ENCODE measurements at regions not wholly inside any gene's neighbourhood (a gene's known extent, or its start where the extent isn't known, plus 50 kb on each side); places are given as distances from the start of the nearest gene placed in this dataset.

DNA sequence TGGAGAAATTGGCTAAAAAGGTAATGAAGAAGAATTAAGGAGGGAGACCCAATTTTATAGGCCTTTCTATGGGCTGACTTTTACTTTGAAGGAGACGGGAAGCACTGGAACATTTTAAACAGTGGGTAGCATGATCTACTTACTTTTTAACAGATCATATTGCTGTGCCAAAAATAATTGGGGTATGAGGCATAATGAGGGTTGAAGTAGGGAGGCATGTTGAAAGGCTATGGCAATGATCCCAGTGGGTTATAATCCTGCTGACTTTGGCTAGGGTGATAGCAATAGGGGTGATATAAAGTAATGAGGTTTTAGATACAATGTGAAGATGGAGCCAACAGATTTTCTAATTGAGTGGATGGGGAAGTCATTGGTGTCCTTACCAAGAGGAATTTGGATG is 73.2 kb downstream of the GPR37 start:
- DNase-seq (ENCODE audit: low spot score) = no peak

DNA sequence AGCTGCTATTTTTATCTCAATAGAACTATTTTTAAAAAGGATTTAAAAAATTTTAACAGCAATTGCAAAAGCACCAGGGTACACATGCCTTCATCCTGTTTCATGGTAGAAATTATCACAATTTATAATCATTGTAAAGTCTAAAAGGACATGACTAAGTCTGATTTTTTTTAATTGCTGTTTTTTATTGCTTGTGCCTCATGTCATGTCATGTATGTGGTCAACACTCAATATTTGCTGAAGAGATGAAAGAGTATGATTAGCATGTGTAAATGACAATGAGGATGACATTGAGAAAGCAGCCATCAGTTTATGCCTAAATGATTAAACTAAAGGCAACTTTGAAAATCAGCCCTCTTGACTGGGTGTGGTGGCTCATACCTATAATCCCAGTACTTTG is 74.8 kb downstream of the GPR37 start:
- DNase-seq (ENCODE audit: low spot score) = no peak

DNA sequence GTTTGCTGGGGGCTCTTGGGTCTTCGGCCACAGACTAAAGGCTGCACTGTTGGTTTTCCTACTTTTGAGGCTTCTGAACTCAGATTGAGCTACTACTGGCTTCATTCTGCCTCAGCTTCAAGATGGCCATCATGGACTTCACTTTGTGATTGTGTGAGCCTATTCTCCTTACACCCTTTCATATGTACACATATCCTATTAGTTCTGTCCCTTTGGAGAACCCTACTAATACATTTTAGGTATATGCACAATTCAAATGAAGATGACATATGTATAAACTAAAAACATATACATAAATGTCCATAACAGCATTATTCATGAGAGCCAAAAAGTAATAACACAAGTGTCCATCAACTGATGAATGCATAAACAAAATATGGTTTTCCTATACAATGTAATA is 75.7 kb downstream of the GPR37 start:
- no peak for DNase-seq (ENCODE audit: low spot score)

DNA sequence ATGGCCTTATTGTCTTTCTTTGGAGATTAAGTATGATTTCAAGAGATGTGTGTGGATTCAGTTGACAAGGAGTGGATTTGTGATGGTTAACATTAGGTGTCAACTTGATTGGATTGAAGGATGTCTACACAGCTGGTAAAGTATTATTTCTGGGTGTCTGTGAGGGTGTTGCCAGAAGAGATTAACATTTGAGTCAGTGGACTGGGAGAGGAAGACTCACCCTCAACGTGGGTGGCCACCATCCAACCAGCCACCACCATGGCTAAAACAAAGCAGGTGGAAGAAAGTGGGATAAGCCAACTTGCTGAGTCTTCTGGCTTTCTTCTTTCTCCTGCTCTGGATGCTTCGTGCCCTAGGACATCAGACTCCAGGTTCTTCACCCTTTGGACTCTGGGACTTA is 76.1 kb downstream of the GPR37 start:
- DNase-seq (ENCODE audit: low spot score) = no peak

DNA sequence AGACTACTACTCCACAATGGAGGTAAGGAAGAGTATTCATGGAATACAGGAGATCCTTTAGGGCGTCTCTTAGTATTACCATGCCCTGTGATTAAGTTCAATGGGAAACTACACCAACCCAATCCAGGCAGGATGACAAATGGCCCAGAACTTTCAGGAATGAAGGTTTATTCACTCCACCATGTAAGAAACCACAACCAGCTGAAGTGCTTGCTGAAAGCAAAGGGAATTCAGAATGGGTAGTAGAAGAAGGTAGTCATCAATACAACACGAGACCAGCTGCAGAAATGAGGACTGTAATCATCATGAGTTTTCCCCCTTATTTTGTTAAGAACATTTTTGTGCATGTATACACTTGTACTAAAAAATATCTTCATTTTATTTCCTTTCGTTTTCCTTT is 76.6 kb downstream of the GPR37 start:
- no peak for DNase-seq (ENCODE audit: low spot score)

DNA sequence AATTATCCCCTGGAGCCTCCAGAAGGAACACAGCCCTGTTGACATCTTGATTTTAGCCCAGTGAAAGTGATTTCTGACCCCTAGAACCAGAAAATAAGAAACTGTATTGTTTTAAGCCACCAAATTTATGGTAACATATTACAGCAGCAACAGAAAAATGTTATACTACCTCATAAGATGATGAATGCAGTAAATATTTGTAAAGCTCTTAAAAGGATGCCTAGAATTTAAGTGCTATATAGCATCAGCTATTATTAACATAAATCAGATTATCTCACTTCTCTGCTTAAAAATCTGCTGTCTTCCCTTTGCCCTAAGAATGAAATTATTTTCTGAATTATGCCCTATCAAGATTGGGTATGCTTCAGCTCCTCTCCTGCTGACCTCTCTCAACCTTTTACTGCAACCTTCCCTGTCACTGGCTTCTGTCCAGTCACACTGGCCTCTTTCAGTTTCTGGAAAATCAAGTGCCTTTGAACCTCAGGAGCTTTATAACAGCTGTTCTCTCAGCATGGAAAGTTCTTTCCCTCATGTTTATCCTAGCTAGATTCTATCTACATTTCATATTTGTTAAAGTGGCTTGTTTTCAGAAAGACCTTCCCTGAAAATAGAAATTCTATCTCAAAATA is 78.9 kb downstream of the GPR37 start:
- DNase-seq (ENCODE audit: low spot score) = no peak

DNA sequence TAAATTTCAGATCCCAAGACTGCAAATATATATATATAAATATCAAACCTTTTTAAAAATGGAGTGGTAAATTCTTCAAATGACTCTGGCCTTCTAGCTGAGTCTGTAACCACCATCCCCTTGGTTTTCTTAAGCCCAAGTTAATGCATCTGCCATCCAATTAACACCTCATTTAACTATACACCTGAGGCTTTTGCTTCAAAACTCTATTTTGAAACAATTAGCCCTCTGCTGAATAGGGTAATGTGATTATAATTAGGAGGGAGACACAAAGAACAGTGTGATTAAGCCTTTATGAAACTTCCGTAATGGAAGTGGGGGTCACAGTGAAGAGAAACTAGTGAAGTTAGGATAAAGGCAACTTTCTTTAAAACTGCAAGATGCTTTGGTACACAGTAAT is 83.6 kb downstream of the GPR37 start:
- no peak for DNase-seq (ENCODE audit: low spot score)

DNA sequence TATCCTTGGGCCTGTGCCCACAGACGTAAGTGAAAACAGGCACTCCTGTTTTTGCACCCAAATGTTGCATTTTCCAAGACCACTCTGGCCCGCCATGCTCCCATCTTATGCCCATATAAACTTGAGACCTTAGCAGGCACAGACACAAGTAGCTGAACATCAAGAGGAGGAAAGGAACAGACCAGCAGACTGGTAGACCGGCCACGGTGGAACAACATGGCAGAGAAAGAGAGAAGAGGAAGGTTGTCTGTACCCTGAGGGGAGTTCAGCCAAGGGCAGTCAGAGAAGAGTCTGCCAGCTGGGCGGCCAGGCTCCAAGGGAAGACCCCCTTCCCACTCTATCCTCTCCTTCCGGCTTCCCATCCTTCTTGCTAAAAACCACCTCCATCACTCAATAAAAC is 85.3 kb downstream of the GPR37 start:
- no peak for DNase-seq (ENCODE audit: low spot score)

DNA sequence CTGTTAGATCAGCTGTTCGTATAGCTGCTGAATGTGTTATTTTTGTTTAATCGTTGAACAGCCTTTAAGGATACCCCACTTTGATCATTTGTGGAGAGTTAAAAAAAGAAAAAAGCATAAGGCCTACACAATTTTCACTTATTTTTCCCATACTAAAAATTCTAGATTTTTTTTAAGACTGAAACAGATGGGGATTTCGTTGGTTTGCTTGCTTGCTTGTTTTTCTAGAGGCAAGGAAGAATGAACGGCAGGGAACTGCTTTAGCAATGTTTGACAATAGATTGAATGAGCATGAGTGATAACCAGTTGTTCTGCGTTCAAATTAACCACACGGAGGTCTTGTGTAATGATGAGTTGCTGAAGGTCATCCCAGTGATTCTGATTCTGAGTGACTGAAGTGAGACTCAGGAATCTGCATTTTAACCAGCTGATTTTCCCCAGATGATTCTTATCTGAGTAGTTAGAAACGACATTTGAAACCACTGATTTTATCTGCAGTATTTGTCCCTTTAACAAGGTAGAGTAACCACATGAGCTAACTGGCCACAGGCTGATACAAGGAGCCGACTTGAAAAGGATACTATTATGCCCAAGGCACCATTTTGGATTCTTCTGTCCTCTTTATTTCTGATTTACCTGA is 85.9 kb downstream of the GPR37 start:
- peak; percentile 21 for DNase-seq (ENCODE audit: low spot score)

DNA sequence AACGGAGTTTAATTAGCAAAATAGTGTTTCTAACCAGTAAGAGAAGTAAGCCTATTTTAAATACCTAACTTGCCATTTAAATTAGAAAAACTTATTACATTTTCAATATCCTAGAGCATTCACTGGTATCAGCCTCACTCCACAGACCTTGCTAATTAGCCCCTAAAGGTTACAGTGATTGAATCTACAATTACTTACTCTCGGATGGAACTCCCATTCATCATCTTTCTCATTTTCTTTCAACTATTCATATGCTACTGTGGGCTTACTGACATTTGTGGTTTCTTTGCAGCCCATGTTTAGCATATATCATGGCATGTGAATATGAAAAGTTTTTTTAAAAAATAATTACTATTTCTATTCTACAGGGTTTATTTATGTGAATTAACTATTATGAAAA is 86.4 kb downstream of the GPR37 start:
- DNase-seq (ENCODE audit: low spot score) = no peak

DNA sequence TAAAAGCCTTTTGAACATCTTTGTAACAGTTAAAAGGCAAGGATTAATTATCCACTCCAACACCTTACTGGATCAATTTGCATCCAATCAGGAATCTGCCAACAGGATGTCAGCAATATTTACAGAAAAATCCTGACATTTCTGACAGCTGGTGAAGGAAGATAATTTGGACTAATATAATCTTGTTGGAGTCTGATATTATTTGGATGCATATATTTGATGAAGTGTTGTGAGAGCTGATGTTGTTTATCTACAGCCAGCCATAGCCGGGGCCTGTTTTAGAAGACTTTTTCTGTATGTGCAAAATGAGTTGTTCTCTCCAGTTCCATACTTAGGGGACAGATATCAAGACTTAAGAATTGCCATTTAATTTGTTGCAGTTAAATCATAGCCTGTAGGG is 91.1 kb downstream of the GPR37 start:
- DNase-seq (ENCODE audit: low spot score) = no peak

DNA sequence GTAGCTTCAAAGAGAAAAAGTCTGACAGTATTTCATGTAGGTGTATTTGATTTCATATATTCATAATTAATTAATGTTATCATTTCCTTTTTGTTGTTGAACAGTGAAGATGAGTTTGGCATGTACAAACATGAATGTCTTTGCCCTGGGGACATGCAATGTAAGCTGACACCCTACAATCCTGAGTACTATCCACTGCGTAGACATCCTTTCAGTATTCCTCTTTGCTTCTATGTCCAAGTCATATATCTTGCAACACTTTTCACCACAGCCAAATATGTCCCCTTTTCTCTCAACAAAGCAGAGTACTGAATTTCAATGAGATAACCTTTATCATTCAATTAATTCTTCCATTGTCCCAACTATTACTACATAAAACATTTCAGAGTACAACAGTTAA is 93.6 kb downstream of the GPR37 start:
- DNase-seq (ENCODE audit: low spot score) = no peak

DNA sequence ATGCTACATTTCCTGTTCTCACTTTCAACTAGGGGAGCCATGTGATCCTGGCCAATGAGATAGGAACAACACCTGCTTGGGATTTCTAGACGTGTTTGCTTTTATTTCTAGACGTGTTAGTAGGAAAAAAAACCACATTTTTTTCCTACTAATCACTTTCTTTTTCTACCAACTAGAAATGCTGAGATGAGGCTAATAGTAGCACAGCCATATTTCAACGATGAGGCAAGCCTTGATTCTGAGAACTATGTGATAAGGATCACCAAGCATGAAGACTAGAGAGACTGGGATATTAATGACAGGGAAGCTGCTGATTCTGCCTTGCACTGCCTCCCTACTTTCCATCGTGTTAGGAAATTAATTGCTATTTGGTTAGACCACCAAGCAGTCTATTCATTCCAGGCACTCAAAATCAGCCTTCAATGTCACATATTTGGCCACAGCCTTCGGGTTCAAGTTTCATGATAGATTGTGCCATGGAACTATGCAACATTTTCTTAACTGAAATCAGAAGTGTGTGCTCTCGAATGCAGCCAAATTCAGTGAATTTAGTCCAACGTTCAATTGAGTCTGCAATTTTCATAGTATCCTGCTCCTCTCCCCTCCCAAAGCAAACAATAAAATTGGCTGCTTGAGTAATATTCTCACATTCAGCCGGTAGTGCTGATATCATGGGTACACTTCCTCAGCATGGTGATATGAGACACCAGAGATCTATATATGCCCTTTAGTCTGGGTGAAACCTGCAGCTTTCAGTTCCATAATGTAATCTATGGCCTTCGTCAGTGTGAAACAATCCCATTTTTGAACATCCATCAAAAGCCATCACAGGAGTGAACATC is 98.1 kb downstream of the GPR37 start:
- no peak for DNase-seq (ENCODE audit: low spot score)

DNA sequence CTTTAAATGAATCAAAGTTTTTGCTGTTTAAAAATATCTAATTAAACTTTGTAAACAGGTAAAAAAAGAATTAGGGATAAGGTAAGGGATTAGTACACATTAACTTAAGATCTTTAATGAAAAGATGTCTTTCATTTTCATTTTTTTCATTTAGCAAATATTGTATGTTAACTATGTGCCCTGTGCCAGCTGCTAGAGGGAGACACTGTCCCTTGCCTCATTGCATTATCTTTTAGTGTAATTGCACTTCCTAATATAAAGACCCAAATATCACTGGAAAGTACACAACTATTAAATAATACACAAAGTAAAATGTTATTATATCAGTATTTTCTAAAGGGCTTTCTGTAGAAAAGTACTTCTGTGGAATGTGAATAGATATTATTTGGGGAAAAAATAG is 102.7 kb downstream of the GPR37 start:
- no peak for DNase-seq (ENCODE audit: low spot score)

DNA sequence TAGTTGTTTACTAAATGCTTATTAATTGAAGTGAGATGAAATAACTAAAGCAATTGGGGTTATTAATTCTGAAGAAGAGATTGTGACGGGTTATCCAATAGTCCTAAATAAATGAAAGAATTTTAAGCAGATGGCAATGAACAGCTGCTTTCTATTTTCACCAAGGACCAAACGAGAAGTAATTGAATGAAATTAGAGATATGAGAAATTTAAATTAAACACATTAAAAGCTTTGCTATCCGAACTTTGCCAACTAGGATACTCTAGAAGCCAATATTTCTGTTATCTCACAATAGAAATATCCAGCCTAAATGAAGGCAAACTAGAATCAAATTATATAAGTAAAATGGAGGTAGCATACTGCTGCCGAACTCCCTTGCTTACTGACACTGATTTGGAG is 103.2 kb downstream of the GPR37 start:
- DNase-seq (ENCODE audit: low spot score) = no peak

DNA sequence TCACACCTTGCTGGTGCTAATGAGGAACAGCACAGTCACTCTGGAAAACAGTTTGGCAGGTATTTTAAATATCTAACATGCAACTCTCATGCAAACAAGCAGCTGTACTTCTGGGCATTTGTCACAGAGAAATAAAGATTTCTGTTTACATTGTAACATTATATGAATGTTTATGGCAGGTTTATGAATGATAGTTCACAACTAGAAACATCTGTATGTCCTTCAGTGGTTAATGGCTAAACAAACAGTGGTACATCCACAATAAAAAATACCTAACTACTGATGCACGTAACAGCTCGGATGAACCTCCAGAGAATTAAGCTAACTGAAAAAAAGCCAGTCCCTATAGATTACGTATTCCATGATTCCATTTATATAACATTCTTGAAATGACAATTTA is 109.6 kb downstream of the GPR37 start:
- no peak for DNase-seq (ENCODE audit: low spot score)

DNA sequence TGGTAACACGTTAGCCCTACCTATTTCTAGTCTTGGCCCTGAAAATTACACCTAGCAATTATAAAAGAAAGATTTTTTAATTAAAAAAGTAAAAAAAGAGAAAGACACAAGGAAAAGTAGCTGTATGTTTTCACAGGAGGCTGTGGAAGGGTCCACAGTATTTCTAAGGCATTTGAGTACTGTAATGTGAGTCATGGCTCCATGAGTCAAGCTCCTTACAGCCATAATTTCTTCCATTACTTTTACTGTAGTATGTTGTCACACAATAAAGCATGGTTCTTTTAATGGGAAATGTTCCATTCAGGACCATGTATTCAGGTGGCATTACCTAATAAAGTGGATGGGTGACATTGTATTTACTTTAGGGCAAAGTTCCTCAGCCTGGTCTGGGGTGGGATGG is 113.4 kb downstream of the GPR37 start:
- no peak for DNase-seq (ENCODE audit: low spot score)

DNA sequence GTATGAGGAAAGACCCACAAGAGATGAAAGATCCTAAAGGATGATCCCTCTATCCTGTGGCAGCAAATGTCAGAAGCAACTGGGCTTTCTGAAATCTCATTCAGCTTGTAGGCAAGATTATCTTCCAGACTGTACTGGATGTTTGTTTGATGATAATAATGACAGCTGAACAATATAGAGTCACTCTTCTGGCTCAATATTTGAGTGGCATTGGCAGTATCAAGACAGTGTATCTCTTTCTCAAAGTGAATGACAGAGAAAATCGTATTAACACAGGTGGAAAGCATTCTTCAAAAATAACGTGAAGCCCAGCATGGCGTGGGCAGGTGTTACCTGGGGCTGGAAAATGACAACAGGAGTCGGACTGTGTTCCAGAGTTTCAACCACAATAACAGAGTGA is 114.5 kb downstream of the GPR37 start:
- DNase-seq (ENCODE audit: low spot score) = no peak

DNA sequence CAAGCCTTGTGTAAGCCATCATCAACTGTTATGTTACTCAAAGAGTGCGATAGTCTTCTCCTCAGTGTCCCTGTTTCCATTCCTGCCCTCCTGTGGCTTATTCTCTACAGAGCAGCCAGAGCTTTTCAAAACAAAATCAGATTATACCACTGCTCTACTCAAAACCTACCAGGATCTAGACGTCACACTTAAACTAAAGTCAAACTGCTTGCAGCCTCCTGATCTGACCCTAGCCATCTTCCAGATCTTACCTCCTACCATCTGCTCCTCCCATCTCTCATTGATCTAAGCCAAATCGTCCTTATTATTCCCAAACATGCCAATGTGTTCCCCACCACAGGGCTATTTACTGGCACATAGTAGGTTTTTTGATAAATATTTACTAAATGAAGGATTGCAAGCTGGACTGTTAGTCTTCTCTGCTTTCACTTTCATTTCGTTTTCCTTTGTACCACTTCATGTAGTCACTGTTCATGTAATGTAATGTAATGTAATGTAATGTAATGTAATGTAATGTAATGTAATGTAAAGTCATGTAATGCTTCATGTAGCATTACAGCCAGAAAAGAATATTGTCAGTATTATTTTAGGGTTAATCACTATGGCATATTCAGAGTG is 116.1 kb downstream of the GPR37 start:
- DNase-seq (ENCODE audit: low spot score) = no peak

DNA sequence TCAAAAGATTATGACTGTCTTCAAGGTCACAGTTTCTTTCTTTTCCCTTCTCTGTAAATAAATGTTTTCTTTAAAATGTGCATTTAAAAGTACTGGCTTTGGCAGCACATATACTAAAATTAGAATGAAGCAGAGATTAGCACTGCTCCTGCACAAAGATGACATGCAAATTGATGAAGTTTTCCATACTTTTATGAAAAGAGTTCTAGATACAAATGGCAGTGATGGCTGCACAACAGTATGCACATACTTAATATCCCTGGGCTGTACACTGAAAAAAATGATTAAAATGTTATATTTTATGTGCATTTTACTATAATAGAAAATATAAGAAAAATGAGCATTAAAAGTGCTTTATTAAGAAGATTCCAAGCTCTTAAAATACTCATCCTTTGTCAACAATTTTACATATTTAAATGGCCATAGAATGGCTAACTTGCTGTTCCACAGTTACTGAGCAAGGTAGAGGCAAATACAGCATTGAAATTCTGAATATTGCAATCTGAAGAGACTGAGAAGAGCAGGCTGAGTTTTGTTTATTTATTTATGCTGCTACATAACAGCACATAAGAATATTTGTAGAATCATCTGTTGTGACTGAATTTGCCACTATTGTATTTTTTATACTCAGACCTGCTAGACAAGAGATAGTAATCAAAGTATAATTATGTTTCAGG is 117.8 kb downstream of the GPR37 start:
- DNase-seq (ENCODE audit: low spot score) = no peak

DNA sequence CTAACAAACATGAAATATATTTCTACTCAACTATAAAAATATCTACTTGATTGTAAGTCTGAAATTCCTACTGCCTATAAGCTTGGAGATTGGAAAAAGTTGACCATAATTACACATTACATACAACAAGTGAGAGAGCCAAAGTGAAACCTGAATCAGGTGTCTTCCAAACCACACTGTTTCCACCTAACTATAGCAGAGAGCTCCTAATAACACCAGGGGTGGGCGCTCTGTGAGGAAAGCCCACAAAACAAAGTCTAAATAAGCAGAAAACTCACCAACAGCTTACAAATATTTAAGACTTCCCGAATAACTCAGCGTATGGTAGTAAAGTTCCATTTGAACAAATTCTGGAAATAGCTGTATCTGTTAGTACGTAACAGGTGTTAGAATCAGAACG is 119.9 kb downstream of the GPR37 start:
- no peak for DNase-seq (ENCODE audit: low spot score)

DNA sequence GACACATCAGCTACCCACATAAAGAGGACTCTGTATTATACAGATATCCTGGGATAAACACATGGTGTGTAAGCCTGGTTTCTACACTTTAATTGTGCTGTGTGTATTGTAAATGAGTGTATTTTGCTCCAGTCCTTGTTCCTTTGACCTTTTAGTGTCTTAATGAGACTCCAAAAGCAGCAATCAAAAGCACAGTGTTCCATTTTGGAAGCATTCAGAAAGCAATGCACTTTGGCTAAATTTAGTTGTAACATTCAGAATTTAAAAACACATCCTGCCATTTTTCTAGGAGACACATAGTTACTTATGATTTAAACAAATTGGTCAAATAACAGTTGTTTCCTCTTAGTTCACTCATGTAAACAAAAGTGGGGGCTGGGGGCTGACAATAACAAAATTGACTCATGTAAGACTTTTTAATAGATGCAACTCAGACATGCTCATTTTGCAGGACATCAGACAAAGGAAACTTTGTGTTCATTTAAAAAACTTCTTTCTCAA is 122.2 kb downstream of the GPR37 start:
- DNase-seq (ENCODE audit: low spot score) = no peak

All from SK-N-DZ (cell line).